ENCODE measurements at regions not wholly inside any gene's neighbourhood (a gene's known extent, or its start where the extent isn't known, plus 50 kb on each side); places are given as distances from the start of the nearest gene placed in this dataset.

- H3K27me3 ChIP-seq (ENCODE audit: insufficient read depth, low read depth, low read length) = no peaks in the 10 kb centered on the region
- no peak overlapping the region for H3K4me3 ChIP-seq (ENCODE audit: low read length)
- no peak overlapping the region for H3K4me2 ChIP-seq (ENCODE audit: low read length)
- no peaks in the 10 kb centered on the region for H3K79me2 ChIP-seq (replicated peaks; ENCODE audit: insufficient read depth, low read length)
- no peaks in the 10 kb centered on the region for H3K36me3 ChIP-seq (ENCODE audit: insufficient read depth, low read length)
- no peaks in the 10 kb centered on the region for H3K9me3 ChIP-seq (ENCODE audit: low read length)
- no peaks in the 10 kb centered on the region for H3F3A ChIP-seq (ENCODE audit: insufficient read depth, low read length, poor library complexity, severe bottlenecking)
- H3K9me2 ChIP-seq (ENCODE audit: insufficient read depth, low read length) = no peaks in the 10 kb centered on the region
- H3K9ac ChIP-seq (ENCODE audit: low read length) = no peak overlapping the region
- TF ChIP-seq CTCF (IDR thresholded peaks at IDR 0.05; ENCODE audit: poor library complexity, severe bottlenecking) (no peak), EP300 (conservative IDR thresholded peaks at IDR 0.05; ENCODE audit: poor library complexity, severe bottlenecking) (no peak), TAF1 (IDR thresholded peaks at IDR 0.05; ENCODE audit: low read depth) (no peak), SMC3 (conservative IDR thresholded peaks at IDR 0.05; ENCODE audit: poor library complexity) (no peak), EZH2 (IDR thresholded peaks at IDR 0.05; ENCODE audit: borderline replicate concordance, insufficient read depth, low read length, poor library complexity, severe bottlenecking) (no peak), RAD21 (conservative IDR thresholded peaks at IDR 0.05) (no peak), REST (IDR thresholded peaks at IDR 0.05; ENCODE audit: borderline replicate concordance) (no peak), POLR2AphosphoS5 (IDR thresholded peaks at IDR 0.05) (no peak), MXI1 (conservative IDR thresholded peaks at IDR 0.05; ENCODE audit: poor library complexity, severe bottlenecking) (no peak)
- no peaks in the 10 kb centered on the region for H4K20me1 ChIP-seq (ENCODE audit: insufficient read depth)
- H2AFZ ChIP-seq (ENCODE audit: low read depth, low read length) = no peak overlapping the region
- no peak overlapping the region for H3K27ac ChIP-seq (ENCODE audit: low read length)
Measured at GRCh38 chr13:94956417-94957110, 244.2 kb upstream of the SOX21 start.

- no peak overlapping the region for H3K4me3 ChIP-seq (ENCODE audit: low read length)
- H2AFZ ChIP-seq (ENCODE audit: low read depth, low read length) = no peak overlapping the region
- H3K27ac ChIP-seq (ENCODE audit: low read length) = no peak overlapping the region
- H3K9ac ChIP-seq (ENCODE audit: low read length) = no peak overlapping the region
- no peaks in the 10 kb centered on the region for H3K9me2 ChIP-seq (ENCODE audit: insufficient read depth, low read length)
- TF ChIP-seq EZH2 (IDR thresholded peaks at IDR 0.05; ENCODE audit: borderline replicate concordance, insufficient read depth, low read length, poor library complexity, severe bottlenecking) = no peak
- TF ChIP-seq TAF1 (IDR thresholded peaks at IDR 0.05; ENCODE audit: low read depth) = no peak
- TF ChIP-seq POLR2AphosphoS5 (IDR thresholded peaks at IDR 0.05) = no peak
- TF ChIP-seq RAD21 (conservative IDR thresholded peaks at IDR 0.05) = no peak
- no peaks in the 10 kb centered on the region for H3K79me2 ChIP-seq (replicated peaks; ENCODE audit: insufficient read depth, low read length)
- no peaks in the 10 kb centered on the region for H3K27me3 ChIP-seq (ENCODE audit: insufficient read depth, low read depth, low read length)
- no peaks in the 10 kb centered on the region for H4K20me1 ChIP-seq (ENCODE audit: insufficient read depth)
- H3K4me2 ChIP-seq (ENCODE audit: low read length) = no peak overlapping the region
- no peaks in the 10 kb centered on the region for H3K36me3 ChIP-seq (ENCODE audit: insufficient read depth, low read length)
- no peaks in the 10 kb centered on the region for H3K9me3 ChIP-seq (ENCODE audit: low read length)
- peaks cover 4% of the 10 kb centered on the region for H3F3A ChIP-seq (ENCODE audit: insufficient read depth, low read length, poor library complexity, severe bottlenecking)
Measured at GRCh38 chr13:94952787-94953186, 240.4 kb upstream of the SOX21 start.
